SK-N-SH treated with all-trans-retinoic acid at 6 μM for 48 hours (cell line): ENCODE measurements at regions not wholly inside any gene's neighbourhood (a gene's known extent, or its start where the extent isn't known, plus 50 kb on each side); places are given as distances from the start of the nearest gene placed in this dataset.

Source experiments
- ATAC-seq: fragments of 200-7000 bp; cut with Tn5 transposase; 3 replicates; pipeline ENCODE4 v1.9.1; 2020; ENCODE audit warnings: mild to moderate bottlenecking, moderate library complexity
- ARNTL ChIP-seq: fragments of 450-650 bp; formaldehyde crosslinking; IDR thresholded peaks from 2 replicates; pipeline ENCODE4 v1.5.0; 2020; ENCODE audit warnings: low read depth, mild to moderate bottlenecking, moderate library complexity, borderline replicate concordance
- BACH2 ChIP-seq: fragments of 250-450 bp; sonication (Bioruptor Pico); IDR thresholded peaks from 2 replicates; pipeline ENCODE4 v1.9.0; 2021; ENCODE audit warnings: mild to moderate bottlenecking, borderline replicate concordance
- CSDC2 ChIP-seq: fragments of 250-450 bp; sonication (Bioruptor Pico); IDR thresholded peaks from 2 replicates; pipeline ENCODE4 v1.5.0; 2020; ENCODE audit warnings: mild to moderate bottlenecking, moderate library complexity
- CSRNP3 ChIP-seq: fragments of 250-450 bp; sonication (Bioruptor Pico); IDR thresholded peaks from 2 replicates; pipeline ENCODE4 v1.5.1; 2021; ENCODE audit warnings: mild to moderate bottlenecking, moderate library complexity
- GLIS3 ChIP-seq: fragments of 250-450 bp; sonication (Bioruptor Pico); IDR thresholded peaks from 2 replicates; pipeline ENCODE4 v1.5.0; 2020; ENCODE audit warnings: mild to moderate bottlenecking, moderate library complexity
- ISL1 ChIP-seq: fragments of 250-450 bp; sonication (Bioruptor Pico); IDR thresholded peaks from 2 replicates; pipeline ENCODE4 v2.1.2; 2022; ENCODE audit warnings: mild to moderate bottlenecking, moderate library complexity
- OSR1 ChIP-seq: fragments of 250-450 bp; sonication (Bioruptor Pico); IDR thresholded peaks from 2 replicates; pipeline ENCODE4 v1.8.0; 2022; ENCODE audit warnings: moderate library complexity, mild to moderate bottlenecking, inconsistent platforms
- POU6F1 ChIP-seq: fragments of 250-450 bp; sonication (Bioruptor Pico); IDR thresholded peaks from 2 replicates; pipeline ENCODE4 v1.8.0; 2021; ENCODE audit warnings: low read depth, mild to moderate bottlenecking, moderate library complexity, borderline replicate concordance
- PPARA ChIP-seq: fragments of 250-450 bp; sonication (Bioruptor Pico); IDR thresholded peaks from 2 replicates; pipeline ENCODE4 v1.5.0; 2020; ENCODE audit warnings: mild to moderate bottlenecking, borderline replicate concordance
- TCF4 ChIP-seq: fragments of 250-450 bp; sonication (Bioruptor Pico); IDR thresholded peaks from 2 replicates; pipeline ENCODE4 v1.8.0; 2021; ENCODE audit warnings: mild to moderate bottlenecking, moderate library complexity, borderline replicate concordance
- TOX ChIP-seq: fragments of 250-450 bp; sonication (Bioruptor Pico); IDR thresholded peaks from 2 replicates; pipeline ENCODE4 v1.8.0; 2021; ENCODE audit warnings: mild to moderate bottlenecking, moderate library complexity, borderline replicate concordance
- TSHZ2 ChIP-seq: fragments of 250-450 bp; sonication (Bioruptor Pico); IDR thresholded peaks from 2 replicates; pipeline ENCODE4 v1.5.0; 2020; ENCODE audit warnings: mild to moderate bottlenecking, moderate library complexity
- ZC3H10 ChIP-seq: fragments of 250-450 bp; sonication (Bioruptor Pico); IDR thresholded peaks from 2 replicates; pipeline ENCODE4 v1.5.1; 2021; ENCODE audit warnings: mild to moderate bottlenecking, moderate library complexity
- ZFP3 ChIP-seq: fragments of 250-450 bp; sonication (Bioruptor Pico); IDR thresholded peaks from 2 replicates; pipeline ENCODE4 v1.5.0; 2020; ENCODE audit warnings: mild to moderate bottlenecking, moderate library complexity
- ZFP30 ChIP-seq: fragments of 450-650 bp; formaldehyde crosslinking; IDR thresholded peaks from 2 replicates; pipeline ENCODE4 v1.5.0; 2022; ENCODE audit warnings: mild to moderate bottlenecking, moderate library complexity
- ZNF8 ChIP-seq: fragments of 450-650 bp; formaldehyde crosslinking; IDR thresholded peaks from 2 replicates; pipeline ENCODE4 v1.5.0; 2020; ENCODE audit warnings: mild to moderate bottlenecking, moderate library complexity
- TF ChIP-seq, protein P1 (sequence below): fragments of 250-450 bp; sonication (Bioruptor Pico); IDR thresholded peaks from 2 replicates; pipeline ENCODE4 v1.5.1; 2020; ENCODE audit warnings: low read depth, mild to moderate bottlenecking, moderate library complexity
- TF ChIP-seq, protein P2 (sequence below): fragments of 250-450 bp; sonication (Bioruptor Pico); IDR thresholded peaks from 2 replicates; pipeline ENCODE4 v1.8.0; 2020; ENCODE audit warnings: mild to moderate bottlenecking, moderate library complexity, borderline replicate concordance

DNA sequence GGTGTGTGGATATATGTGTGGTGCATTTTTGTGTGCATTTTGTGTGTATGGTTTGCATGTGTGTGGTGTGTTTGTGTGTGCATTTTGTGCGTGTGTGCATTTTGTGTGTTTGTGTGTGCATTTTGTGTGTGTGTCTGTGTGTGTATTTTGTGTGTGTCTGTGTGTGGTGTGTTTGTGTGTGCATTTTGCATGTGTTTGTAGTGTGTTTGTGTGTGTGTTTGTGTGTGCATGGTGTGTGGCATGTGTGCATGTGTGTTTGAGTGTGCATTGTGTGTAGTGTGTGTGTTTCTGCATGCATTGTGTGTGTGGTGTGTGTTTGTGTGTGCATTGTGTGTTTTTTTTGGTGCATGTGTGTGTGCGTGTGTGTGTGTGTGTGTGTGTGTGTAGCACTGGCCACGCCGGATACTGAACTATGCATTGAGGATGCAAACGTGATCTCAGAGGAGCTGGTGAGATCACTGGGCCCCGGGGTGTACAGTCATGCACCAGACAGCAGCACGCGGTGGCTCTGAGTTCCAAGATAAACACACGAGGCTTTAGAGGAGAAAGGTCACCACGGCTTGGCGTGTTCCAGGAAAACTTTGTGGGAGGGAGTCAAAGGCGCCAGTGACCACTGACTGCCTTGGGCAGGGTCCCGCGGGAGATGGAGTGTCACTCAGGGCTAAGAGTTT is 106.6 kb upstream of the SHH start:
- no peak for TF ChIP-seq CSDC2
- TF ChIP-seq ISL1, result no peak
- TF ChIP-seq PPARA (CRISPR knock-in tag), result no peak
- no peak for TF ChIP-seq CSRNP3 (CRISPR knock-in tag)
- no peak for TF ChIP-seq OSR1 (CRISPR knock-in tag)
- TF ChIP-seq ZC3H10 (CRISPR knock-in tag), result no peak
- no peak for TF ChIP-seq ZNF8 (CRISPR knock-in tag)
- TF ChIP-seq ZFP3 (CRISPR knock-in tag), result no peak
- TF ChIP-seq, protein P1, sequence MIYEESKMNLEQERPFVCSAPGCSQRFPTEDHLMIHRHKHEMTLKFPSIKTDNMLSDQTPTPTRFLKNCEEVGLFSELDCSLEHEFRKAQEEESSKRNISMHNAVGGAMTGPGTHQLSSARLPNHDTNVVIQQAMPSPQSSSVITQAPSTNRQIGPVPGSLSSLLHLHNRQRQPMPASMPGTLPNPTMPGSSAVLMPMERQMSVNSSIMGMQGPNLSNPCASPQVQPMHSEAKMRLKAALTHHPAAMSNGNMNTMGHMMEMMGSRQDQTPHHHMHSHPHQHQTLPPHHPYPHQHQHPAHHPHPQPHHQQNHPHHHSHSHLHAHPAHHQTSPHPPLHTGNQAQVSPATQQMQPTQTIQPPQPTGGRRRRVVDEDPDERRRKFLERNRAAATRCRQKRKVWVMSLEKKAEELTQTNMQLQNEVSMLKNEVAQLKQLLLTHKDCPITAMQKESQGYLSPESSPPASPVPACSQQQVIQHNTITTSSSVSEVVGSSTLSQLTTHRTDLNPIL (CRISPR knock-in tag), result no peak
- no peak for TF ChIP-seq ZFP30 (CRISPR knock-in tag)
- TF ChIP-seq GLIS3 (CRISPR knock-in tag), result no peak
- no peak for TF ChIP-seq TSHZ2
- ATAC-seq, result peak; percentile 41; the same call in 2 of the 3 replicates

DNA sequence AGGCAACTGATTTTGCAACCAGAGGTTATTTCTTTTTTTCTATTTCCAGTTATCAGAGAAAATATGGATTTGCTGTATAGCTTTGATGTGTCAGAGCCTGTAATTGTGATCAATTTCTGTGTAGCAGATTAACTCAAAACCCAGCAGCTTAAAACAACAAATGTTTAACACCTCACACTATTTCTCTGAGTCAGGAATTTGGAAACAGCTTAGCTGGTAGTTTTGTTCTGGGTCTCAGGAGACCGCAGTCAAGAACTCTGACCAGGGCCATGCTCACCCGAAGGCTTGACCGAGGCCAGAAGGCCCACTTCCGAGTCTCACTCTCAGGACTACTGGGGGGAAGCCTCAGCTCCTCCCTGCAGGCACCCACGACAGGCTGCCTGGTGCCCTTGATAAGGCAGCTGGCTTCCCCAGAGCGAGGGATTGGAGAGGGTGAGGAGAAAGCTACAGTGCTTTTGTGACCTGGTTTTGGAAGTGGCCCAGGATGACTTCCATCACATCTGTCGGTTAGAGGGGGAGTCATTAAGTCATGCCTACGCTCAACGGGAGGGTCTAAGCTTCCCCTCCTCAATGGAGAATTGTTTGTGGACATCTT is 105.7 kb upstream of the SHH start:
- ATAC-seq, result no peak
- TF ChIP-seq, protein P2, sequence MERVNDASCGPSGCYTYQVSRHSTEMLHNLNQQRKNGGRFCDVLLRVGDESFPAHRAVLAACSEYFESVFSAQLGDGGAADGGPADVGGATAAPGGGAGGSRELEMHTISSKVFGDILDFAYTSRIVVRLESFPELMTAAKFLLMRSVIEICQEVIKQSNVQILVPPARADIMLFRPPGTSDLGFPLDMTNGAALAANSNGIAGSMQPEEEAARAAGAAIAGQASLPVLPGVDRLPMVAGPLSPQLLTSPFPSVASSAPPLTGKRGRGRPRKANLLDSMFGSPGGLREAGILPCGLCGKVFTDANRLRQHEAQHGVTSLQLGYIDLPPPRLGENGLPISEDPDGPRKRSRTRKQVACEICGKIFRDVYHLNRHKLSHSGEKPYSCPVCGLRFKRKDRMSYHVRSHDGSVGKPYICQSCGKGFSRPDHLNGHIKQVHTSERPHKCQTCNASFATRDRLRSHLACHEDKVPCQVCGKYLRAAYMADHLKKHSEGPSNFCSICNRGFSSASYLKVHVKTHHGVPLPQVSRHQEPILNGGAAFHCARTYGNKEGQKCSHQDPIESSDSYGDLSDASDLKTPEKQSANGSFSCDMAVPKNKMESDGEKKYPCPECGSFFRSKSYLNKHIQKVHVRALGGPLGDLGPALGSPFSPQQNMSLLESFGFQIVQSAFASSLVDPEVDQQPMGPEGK, result no peak
- TF ChIP-seq ZFP3 (CRISPR knock-in tag), result no peak

GRCh38 chr7:155916926-155917655 is 104.8 kb upstream of the SHH start:
- no peak for TF ChIP-seq TOX (CRISPR knock-in tag)
- TF ChIP-seq POU6F1 (CRISPR knock-in tag), result no peak
- no peak for TF ChIP-seq ARNTL
- no peak for TF ChIP-seq TCF4 (CRISPR knock-in tag)
- no peak for TF ChIP-seq BACH2 (CRISPR knock-in tag)
- TF ChIP-seq CSRNP3 (CRISPR knock-in tag), result no peak
- TF ChIP-seq GLIS3 (CRISPR knock-in tag), result no peak
- no peak for TF ChIP-seq ZNF8 (CRISPR knock-in tag)
- TF ChIP-seq, protein P2, result no peak
- no peak for ATAC-seq
